ENCODE measurements at regions not wholly inside any gene's neighbourhood (a gene's known extent, or its start where the extent isn't known, plus 50 kb on each side); places are given as distances from the start of the nearest gene placed in this dataset.
A peak's percentile ranks its signal among the peaks of the same experiment; 100 is the strongest.
"Not testable (repeated sequence)": the region's sequence is repeated elsewhere in the genome, so short reads cannot be mapped to it uniquely, and the experiment has no call there.

DNA sequence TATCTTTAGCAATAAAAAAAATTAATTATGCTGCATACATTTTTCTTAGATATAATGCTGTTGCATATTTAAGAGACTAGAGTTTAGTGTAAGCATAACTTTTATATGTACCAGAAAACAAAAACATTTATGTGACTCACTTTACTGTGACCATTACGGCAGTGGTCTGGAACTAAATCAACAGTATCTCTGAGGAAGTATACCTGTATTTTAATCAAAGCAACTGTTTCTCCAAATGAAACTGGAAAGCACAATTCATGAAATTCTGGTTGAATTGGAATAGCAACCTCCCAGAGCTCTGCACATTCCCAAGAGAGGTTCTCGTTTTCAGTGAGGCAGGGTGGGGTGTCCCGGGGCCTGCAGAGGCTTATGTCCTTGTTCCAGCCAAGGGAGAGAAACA, 112.2 kb upstream of the TACR1 start:
- DNase-seq (ENCODE audit: low read depth in 1 of 2, low spot score in 1 of 2), result no peak
- no peak for TF ChIP-seq JUND (IDR thresholded peaks at IDR 0.05; ENCODE audit: low read depth)
- in situ Hi-C loops (cut with HindIII; ENCODE audit: low pct_unique_long_range_greater_than_20kb, low sequenced_read_pairs), result no loop called here

DNA sequence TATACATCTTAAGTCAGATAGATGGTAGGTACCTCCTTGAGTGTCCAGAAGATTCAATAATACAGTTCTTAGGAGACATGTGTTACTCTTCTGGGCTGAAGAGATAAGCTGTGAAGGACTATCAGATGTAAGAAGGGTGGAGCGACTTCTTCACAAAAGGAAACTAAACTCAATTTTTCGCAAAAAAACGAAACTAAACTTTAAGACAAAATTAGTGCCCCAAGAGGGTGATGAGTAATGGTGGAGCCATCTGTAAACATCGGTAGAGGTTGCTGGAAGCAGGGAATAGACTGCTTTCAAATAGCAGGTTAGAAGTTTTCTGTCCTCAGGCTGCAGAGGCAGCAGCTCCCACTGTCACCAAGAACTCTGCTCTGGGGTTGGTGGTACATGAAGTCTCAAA, 111.6 kb upstream of the TACR1 start:
- in situ Hi-C loops (cut with HindIII; ENCODE audit: low pct_unique_long_range_greater_than_20kb, low sequenced_read_pairs), result no loop called here
- DNase-seq (ENCODE audit: low read depth in 1 of 2, low spot score in 1 of 2), result no peak
- no peak for TF ChIP-seq JUND (IDR thresholded peaks at IDR 0.05; ENCODE audit: low read depth)

- TF ChIP-seq JUND (IDR thresholded peaks at IDR 0.05; ENCODE audit: low read depth), result no peak
- no peak for DNase-seq (ENCODE audit: low read depth in 1 of 2, low spot score in 1 of 2)
- in situ Hi-C loops (cut with HindIII; ENCODE audit: low pct_unique_long_range_greater_than_20kb, low sequenced_read_pairs), result no loop called here
Observed at GRCh38 chr2:75309596-75310463, 110.5 kb upstream of the TACR1 start.

GRCh38 chr2:75303227-75303626, 103.9 kb upstream of the TACR1 start:
- TF ChIP-seq JUND (IDR thresholded peaks at IDR 0.05; ENCODE audit: low read depth), result no peak
- in situ Hi-C loops (cut with HindIII; ENCODE audit: low pct_unique_long_range_greater_than_20kb, low sequenced_read_pairs), result no loop called here
- DNase-seq (ENCODE audit: low read depth in 1 of 2, low spot score in 1 of 2), result no peak

DNA sequence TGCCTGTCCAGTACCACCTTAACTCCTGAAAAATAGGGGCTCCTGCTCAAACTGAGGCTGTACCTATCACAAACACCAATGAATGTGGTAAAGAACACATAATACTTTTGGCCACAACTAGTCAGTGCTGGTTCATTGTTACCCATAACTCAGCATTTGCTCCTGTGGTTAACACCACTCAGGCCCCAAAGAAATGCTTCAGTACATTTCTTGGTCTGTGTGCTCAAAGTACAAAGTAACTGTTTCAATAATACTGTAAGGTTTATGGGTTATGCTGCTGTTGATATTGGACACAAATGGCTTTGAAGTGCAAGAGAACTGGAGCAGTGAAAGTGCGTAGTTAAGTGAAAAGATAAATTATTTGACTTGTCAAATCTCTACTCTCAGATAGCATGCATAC, 95.0 kb upstream of the TACR1 start:
- no peak for TF ChIP-seq JUND (IDR thresholded peaks at IDR 0.05; ENCODE audit: low read depth)
- in situ Hi-C loops (cut with HindIII; ENCODE audit: low pct_unique_long_range_greater_than_20kb, low sequenced_read_pairs), result no loop called here
- DNase-seq (ENCODE audit: low read depth in 1 of 2, low spot score in 1 of 2), result no peak

GRCh38 chr2:75292826-75293225, 93.5 kb upstream of the TACR1 start:
- in situ Hi-C loops (cut with HindIII; ENCODE audit: low pct_unique_long_range_greater_than_20kb, low sequenced_read_pairs), result no loop called here
- DNase-seq (ENCODE audit: low read depth in 1 of 2, low spot score in 1 of 2), result no peak
- TF ChIP-seq JUND (IDR thresholded peaks at IDR 0.05; ENCODE audit: low read depth), result no peak

GRCh38 chr2:75290600-75291150, 91.4 kb upstream of the TACR1 start:
- TF ChIP-seq JUND (IDR thresholded peaks at IDR 0.05; ENCODE audit: low read depth), result no peak
- peak in 1 of 2 experiments; percentile 30 for DNase-seq (ENCODE audit: low read depth in 1 of 2, low spot score in 1 of 2)
- in situ Hi-C loops (cut with HindIII; ENCODE audit: low pct_unique_long_range_greater_than_20kb, low sequenced_read_pairs), result no loop called here

DNA sequence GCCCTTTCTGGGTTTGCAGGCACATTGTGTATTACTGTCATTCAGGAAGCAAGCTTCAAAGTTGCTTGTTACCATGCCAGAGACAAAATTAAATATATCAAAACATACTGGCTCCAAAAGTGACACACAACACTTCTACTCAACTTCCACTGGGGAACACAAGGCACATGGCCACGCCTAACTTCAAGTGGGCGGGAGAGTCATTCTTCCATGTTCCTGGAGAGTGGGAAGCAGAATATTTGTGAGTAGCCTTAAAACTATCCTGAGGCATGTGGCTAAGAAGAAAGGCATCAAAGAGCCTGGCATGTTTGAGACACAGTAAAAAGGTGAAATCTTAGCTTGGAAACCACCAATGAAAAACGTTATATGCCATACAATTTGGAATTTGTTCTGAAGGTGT, 90.5 kb upstream of the TACR1 start:
- DNase-seq (ENCODE audit: low read depth in 1 of 2, low spot score in 1 of 2), result no peak
- TF ChIP-seq JUND (IDR thresholded peaks at IDR 0.05; ENCODE audit: low read depth), result no peak
- in situ Hi-C loops (cut with HindIII; ENCODE audit: low pct_unique_long_range_greater_than_20kb, low sequenced_read_pairs), result no loop called here

GRCh38 chr2:75289178-75289577, 89.9 kb upstream of the TACR1 start:
- DNase-seq (ENCODE audit: low read depth in 1 of 2, low spot score in 1 of 2); in situ Hi-C loops (cut with HindIII; ENCODE audit: low pct_unique_long_range_greater_than_20kb, low sequenced_read_pairs): not testable (repeated sequence)

DNA sequence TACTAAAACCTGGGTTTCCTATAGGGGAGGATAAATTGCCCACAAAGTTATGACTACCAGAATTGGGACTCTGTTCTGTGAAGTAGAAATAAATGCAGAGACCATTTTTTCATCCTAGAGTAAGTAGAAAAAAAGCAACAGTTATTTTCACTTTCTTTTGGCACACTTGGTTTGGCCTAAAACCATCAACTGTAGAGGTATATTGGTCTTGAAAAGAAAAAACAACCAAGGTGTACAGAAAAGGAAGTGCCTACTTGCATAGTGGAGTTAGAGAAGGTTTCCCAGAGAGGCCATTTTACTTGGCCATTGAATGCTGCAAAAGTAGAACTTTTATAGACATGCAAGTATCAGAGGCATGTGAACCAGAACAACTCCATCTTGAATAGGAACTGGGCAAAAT, 89.4 kb upstream of the TACR1 start:
- no peak for DNase-seq (ENCODE audit: low read depth in 1 of 2, low spot score in 1 of 2)
- TF ChIP-seq JUND (IDR thresholded peaks at IDR 0.05; ENCODE audit: low read depth), result no peak
- in situ Hi-C loops (cut with HindIII; ENCODE audit: low pct_unique_long_range_greater_than_20kb, low sequenced_read_pairs), result no loop called here

DNA sequence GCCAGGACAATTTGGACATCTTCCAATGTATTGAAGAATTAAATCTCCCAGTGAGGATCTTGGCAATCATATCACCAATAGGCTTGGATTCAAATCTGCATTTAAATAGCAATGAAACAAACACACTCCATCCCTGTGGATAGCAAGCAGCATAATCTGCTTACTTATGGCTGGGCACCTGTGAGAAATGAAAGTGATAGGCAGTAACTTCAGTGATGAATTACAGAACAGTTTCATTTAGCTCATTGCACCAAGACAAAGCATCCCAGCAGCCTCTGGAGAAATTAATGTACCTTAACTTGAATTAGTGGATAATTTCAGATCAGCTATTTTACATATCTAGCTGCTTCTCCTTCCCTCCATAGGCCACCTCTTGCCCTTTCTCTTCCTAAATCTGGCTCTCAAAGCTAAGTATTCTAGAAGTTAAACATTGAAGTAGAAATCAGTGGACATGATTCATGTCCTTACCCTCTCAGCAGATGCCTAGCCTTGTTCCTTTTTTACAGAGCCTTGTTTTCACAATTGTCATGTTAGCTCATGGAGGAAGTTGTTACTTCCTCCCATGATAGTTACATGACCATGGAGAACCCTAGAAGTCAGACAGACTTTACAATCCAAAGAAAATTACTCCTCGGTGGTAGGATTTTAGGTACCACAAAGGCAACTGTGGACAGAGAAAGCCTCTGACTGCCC, 88.5 kb upstream of the TACR1 start:
- in situ Hi-C loops (cut with HindIII; ENCODE audit: low pct_unique_long_range_greater_than_20kb, low sequenced_read_pairs), result no loop called here
- TF ChIP-seq JUND (IDR thresholded peaks at IDR 0.05; ENCODE audit: low read depth), result no peak
- no peak for DNase-seq (ENCODE audit: low read depth in 1 of 2, low spot score in 1 of 2)

DNA sequence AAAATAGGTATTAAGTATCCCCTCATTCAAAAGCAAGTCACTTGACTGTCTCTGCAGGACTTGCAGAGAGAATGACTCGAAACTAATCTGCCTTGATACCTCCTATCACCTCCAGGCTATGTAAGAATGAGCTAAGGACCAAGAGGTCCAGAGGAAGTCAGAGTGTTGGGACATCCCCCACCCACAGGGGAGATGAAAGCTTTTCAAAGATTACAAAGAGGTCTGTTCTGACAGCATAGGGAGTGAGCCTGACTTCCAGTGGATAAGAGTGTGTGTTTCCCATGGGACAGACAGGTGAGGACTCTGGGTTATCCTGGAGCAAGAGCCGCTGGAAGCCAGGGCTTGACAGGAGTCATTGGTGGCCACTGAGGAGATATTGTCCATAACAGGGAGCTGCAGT, 85.0 kb upstream of the TACR1 start:
- TF ChIP-seq JUND (IDR thresholded peaks at IDR 0.05; ENCODE audit: low read depth), result no peak
- DNase-seq (ENCODE audit: low read depth in 1 of 2, low spot score in 1 of 2), result no peak
- in situ Hi-C loops (cut with HindIII; ENCODE audit: low pct_unique_long_range_greater_than_20kb, low sequenced_read_pairs), result no loop called here

DNA sequence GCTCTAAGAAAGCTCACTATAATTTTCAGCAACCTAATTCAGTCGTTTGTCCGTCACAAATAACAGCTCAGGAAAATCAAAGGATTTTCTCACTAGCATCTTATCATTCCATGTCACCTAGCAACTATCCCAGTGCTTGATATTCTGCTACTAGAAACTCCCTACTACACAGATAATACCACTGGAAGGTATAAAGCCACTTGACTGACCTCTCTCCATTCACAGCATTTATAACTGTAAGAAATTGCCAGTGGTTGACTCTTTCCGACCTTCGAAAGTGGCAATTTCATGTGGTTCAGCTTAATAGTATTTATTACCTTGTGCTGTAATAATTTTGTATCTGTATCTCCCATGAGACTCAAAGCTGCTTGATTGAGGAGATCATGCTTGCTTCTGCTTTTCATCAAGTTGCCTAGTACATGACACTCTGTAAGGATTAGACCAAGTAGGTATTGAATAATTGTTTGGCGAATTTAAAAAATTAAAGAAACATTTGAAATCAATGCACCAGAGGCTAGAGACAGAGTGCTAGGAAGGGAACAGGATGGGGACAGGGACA, 79.6 kb upstream of the TACR1 start:
- in situ Hi-C loops (cut with HindIII; ENCODE audit: low pct_unique_long_range_greater_than_20kb, low sequenced_read_pairs), result no loop called here
- TF ChIP-seq JUND (IDR thresholded peaks at IDR 0.05; ENCODE audit: low read depth), result no peak

More for the DNA sequence above, 79.6 kb upstream of the TACR1 start:
- no peak for DNase-seq (ENCODE audit: low read depth in 1 of 2, low spot score in 1 of 2)
